Stomach (tissue), 8 donors: ENCODE measurements at regions not wholly inside any gene's neighbourhood (a gene's known extent, or its start where the extent isn't known, plus 50 kb on each side); places are given as distances from the start of the nearest gene placed in this dataset.

ENCODE experiments used
- DNase-seq, 2 donors: peaks; one replicate each; pipeline versions ENCODE4 v3.0.0 to v3.0.0-alpha.2; 2013 to 2019
- H3K27ac ChIP-seq, 5 donors: fragments of 200-600 bp in 4 of 5; sonication (generic) in 4 of 5; one replicate each; pipeline ENCODE4 v1.5.1; 2013 to 2019; ENCODE audit warnings: mild to moderate bottlenecking in 1 of 5, moderate library complexity in 1 of 5
- H3K27me3 ChIP-seq, 3 donors: fragments of 200-600 bp; sonication (generic); one replicate each; pipeline ENCODE4 v1.5.1; 2017 to 2019; ENCODE audit warnings: mixed run types in 1 of 3
- H3K36me3 ChIP-seq, 4 donors: fragments of 200-600 bp; sonication (generic); 1 replicate in 3 of 4; 2 replicates in 1 of 4; pipeline ENCODE4 v1.5.1; 2016 to 2019
- H3K4me1 ChIP-seq, 4 donors: fragments of 200-600 bp; sonication (generic); one replicate each; pipeline ENCODE4 v1.5.1; 2016 to 2019
- H3K4me3 ChIP-seq, 4 donors: fragments of 200-600 bp; sonication (generic) in 3 of 4; one replicate each; pipeline ENCODE4 v1.5.1; 2016 to 2019; ENCODE audit warnings: mild to moderate bottlenecking in 1 of 4
- H3K9me3 ChIP-seq, 4 donors: fragments of 200-600 bp; sonication (generic); one replicate each; pipeline ENCODE4 v1.5.1; 2016 to 2019
- CTCF ChIP-seq, 7 experiments: fragments of 450-650 bp in 4 of 7; fragments of 200-600 bp in 3 of 7; sonication (generic) in 3 of 7; IDR thresholded peaks; one replicate each; pipeline ENCODE4 v1.5.1; 2016 to 2019; ENCODE audit warnings: antibody characterized with exemption in 7 of 7, control low read depth in 2 of 7, mild to moderate bottlenecking in 1 of 7
- EP300 ChIP-seq: sonication (generic); formaldehyde crosslinking; IDR thresholded peaks from one replicate; pipeline ENCODE4 v1.6.1; 2017; ENCODE audit warnings: antibody characterized with exemption
- POLR2A ChIP-seq, 4 donors: fragments of 450-650 bp; IDR thresholded peaks; one replicate each; pipeline ENCODE4 v1.6.1; 2016; ENCODE audit warnings: antibody characterized with exemption in 4 of 4, control low read depth in 2 of 4, mild to moderate bottlenecking in 1 of 4, moderate library complexity in 1 of 4
- POLR2AphosphoS5 ChIP-seq, 3 donors: sonication (generic); formaldehyde crosslinking; IDR thresholded peaks; one replicate each; pipeline ENCODE4 v1.6.1; 2016; ENCODE audit warnings: antibody characterized with exemption in 3 of 3
- WGBS, 5 donors: extraction: QIAGEN DNeasy Blood & Tissue Kit in 3 of 5; methylation state at CpG; one replicate each; pipeline versions ENCODE4 v1.1.5 to v1.1.7; 2013 to 2018; 5-methylcytosine and 5-hydroxymethylcytosine counted together
- intact Hi-C: fragments of 100-400 bp; cut with DNase I; formaldehyde crosslinking; loops from one replicate; pipeline ENCODE4 v1.15.1; 2023; ENCODE audit warnings: low total_unique reads
- donor health status: healthy with polysubstance abuse.
- donor health status: Bipolar disorder and iron deficiency.
- donor health status: healthy.

- no peak for TF ChIP-seq POLR2A (IDR thresholded peaks at IDR 0.05)
- no peak for TF ChIP-seq EP300
- no peak for TF ChIP-seq CTCF (IDR thresholded peaks at IDR 0.05)
- no peak for TF ChIP-seq POLR2AphosphoS5 (IDR thresholded peaks at IDR 0.05)
- DNase-seq = no peak
- intact Hi-C loops = no loop called here
- H3K27ac ChIP-seq = no peak overlapping the region
- no peak overlapping the region for H3K4me3 ChIP-seq
- no peaks in the 10 kb centered on the region for H3K9me3 ChIP-seq
- H3K36me3 ChIP-seq = no peaks in the 10 kb centered on the region
- H3K27me3 ChIP-seq = no peaks in the 10 kb centered on the region
- no peaks in the 10 kb centered on the region for H3K4me1 ChIP-seq
- 79 to 82% (median 79%) methylated on average over 4 to 5 of the region's 5 CpGs; no CpG with 5 or more reads in 2 of the 5 donors for WGBS, 5 donors
These were observed 954.1 kb downstream of the NLGN4Y start for GRCh38 chrY:15478348-15478963.

- Histone ChIP-seq H3K4me1 (no peaks in the 10 kb centered on the region), H3K27ac (no peak overlapping the region), H3K36me3 (no peaks in the 10 kb centered on the region), H3K9me3 (no peaks in the 10 kb centered on the region), H3K4me3 (no peak overlapping the region), H3K27me3 (no peaks in the 10 kb centered on the region)
- DNase-seq = no peak
- TF ChIP-seq EP300 (no peak), POLR2AphosphoS5 (IDR thresholded peaks at IDR 0.05) (no peak)
- WGBS, 5 donors = 78 to 92% (median 88%) methylated on average over 4 of the region's 4 CpGs; no CpG with 5 or more reads in 2 of the 5 donors
- intact Hi-C loops = no loop called here
These were observed 976.2 kb downstream of the NLGN4Y start for GRCh38 chrY:15500536-15500935.

- Histone ChIP-seq H3K4me3 (no peak overlapping the region), H3K36me3 (no peaks in the 10 kb centered on the region), H3K9me3 (no peaks in the 10 kb centered on the region), H3K27ac (no peak overlapping the region), H3K27me3 (no peaks in the 10 kb centered on the region), H3K4me1 (no peaks in the 10 kb centered on the region)
- intact Hi-C loops = no loop called here
- WGBS, 5 donors = 88 to 97% (median 95%) methylated on average over 2 of the region's 2 CpGs; no CpG with 5 or more reads in 2 of the 5 donors
- TF ChIP-seq POLR2A (IDR thresholded peaks at IDR 0.05) (no peak), CTCF (IDR thresholded peaks at IDR 0.05) (no peak), POLR2AphosphoS5 (IDR thresholded peaks at IDR 0.05) (no peak), EP300 (no peak)
- no peak for DNase-seq
These were observed 976.9 kb downstream of the NLGN4Y start for GRCh38 chrY:15501181-15501580.

- Histone ChIP-seq H3K36me3 (no peaks in the 10 kb centered on the region), H3K27me3 (no peaks in the 10 kb centered on the region), H3K4me1 (no peaks in the 10 kb centered on the region), H3K4me3 (no peak overlapping the region), H3K9me3 (no peaks in the 10 kb centered on the region), H3K27ac (no peak overlapping the region)
- no peak for DNase-seq
- intact Hi-C loops = no loop called here
- 66 to 76% (median 76%) methylated on average over 2 of the region's 2 CpGs; no CpG with 5 or more reads in 2 of the 5 donors for WGBS, 5 donors
- TF ChIP-seq CTCF (IDR thresholded peaks at IDR 0.05) (no peak), EP300 (no peak), POLR2A (IDR thresholded peaks at IDR 0.05) (no peak), POLR2AphosphoS5 (IDR thresholded peaks at IDR 0.05) (no peak)
These were observed 986.0 kb downstream of the NLGN4Y start for GRCh38 chrY:15510288-15510687.

GRCh38 chrY:15510984-15511650, 986.8 kb downstream of the NLGN4Y start:
- TF ChIP-seq CTCF (IDR thresholded peaks at IDR 0.05) (no peak), POLR2A (IDR thresholded peaks at IDR 0.05) (no peak), POLR2AphosphoS5 (IDR thresholded peaks at IDR 0.05) (no peak), EP300 (no peak)
- H3K9me3 ChIP-seq = no peaks in the 10 kb centered on the region
- no peaks in the 10 kb centered on the region for H3K27me3 ChIP-seq
- no peaks in the 10 kb centered on the region for H3K36me3 ChIP-seq
- no peak overlapping the region for H3K27ac ChIP-seq
- 71 to 79% (median 76%) methylated on average over 5 of the region's 5 CpGs; no CpG with 5 or more reads in 2 of the 5 donors for WGBS, 5 donors
- H3K4me1 ChIP-seq = no peaks in the 10 kb centered on the region
- intact Hi-C loops = no loop called here
- no peak overlapping the region for H3K4me3 ChIP-seq
- DNase-seq = no peak
